ENCODE measurements at regions not wholly inside any gene's neighbourhood (a gene's known extent, or its start where the extent isn't known, plus 50 kb on each side); places are given as distances from the start of the nearest gene placed in this dataset.

- TF ChIP-seq CTCF (IDR thresholded peaks at IDR 0.05) = no peak
- no peak for TF ChIP-seq POLR2A (IDR thresholded peaks at IDR 0.05)
Observed at GRCh38 chr4:185889585-185889984, 77.6 kb upstream of the SORBS2 start.

Data from body of pancreas (tissue), 4 donors.